NCI-H2081 (cell line): ENCODE measurements at regions not wholly inside any gene's neighbourhood (a gene's known extent, or its start where the extent isn't known, plus 50 kb on each side); places are given as distances from the start of the nearest gene placed in this dataset.
"Not testable (repeated sequence)": the region's sequence is repeated elsewhere in the genome, so short reads cannot be mapped to it uniquely, and the experiment has no call there.

ENCODE experiments used
- DNase-seq, 2 experiments: peaks; one replicate each; lab custom pipeline; 2025; lab: John Stamatoyannopoulos, UW

DNA sequence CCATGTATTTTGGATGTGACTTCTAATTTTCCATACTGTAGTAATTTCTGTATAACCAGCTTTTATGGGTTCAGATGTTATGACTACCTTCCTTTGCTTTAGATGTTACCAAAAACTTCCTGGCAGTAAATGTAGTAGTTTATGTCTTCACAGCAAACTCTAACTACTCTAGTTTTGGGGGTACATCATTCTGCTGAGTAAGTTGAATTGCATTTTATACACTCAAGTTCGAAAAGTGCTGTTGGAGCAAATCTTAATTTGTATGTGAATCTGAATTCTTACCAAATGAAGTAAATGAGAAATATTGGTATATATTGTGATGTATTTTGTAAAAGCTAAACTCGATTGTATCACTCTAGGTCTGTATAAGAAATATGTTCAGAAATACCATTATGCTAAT, 728.3 kb upstream of the CDH8 start:
- DNase-seq = no peak

- DNase-seq = no peak
These were observed 724.2 kb upstream of the CDH8 start for GRCh38 chr16:62760398-62760797.

GRCh38 chr16:62755938-62756337, 719.7 kb upstream of the CDH8 start:
- DNase-seq = no peak

DNA sequence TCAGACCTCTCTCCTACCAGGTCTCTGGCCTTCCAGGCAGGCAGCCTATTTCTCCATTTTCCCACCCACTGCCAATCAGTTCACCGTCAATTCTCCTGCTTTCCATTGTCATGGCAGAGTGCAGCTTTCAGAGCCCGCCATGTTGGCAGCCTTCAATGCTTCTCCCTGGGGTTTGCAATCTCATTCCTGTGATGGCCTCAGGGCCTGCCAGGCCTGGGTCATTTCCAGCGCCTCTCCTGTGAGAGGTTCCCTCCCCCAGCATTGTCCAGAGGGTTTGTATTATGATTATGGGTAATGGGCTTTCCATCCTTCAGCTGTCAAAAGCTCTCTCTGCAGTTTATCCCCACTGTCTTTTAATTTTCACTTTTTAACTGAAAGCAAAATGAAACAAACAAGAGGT, 716.6 kb upstream of the CDH8 start:
- DNase-seq = peak; percentile 78 to 86

DNA sequence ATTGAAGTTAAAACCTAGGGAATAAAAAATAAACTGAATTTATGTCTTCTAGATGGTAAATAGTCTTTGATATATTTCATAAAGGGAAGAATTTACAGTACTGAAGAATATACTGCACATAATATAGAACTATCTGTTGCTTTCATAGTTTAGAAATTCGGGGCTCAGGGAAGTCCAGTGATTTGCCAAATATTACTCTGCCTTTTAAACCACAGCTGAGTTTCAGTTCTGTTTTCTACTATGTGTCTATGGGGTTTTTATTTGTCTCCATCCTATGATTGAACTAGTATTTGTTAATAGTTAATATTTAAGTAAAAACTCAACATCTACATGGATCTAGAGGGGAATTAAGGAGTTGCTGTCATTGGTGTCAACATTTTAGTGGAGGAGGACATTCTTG, 715.0 kb upstream of the CDH8 start:
- no peak for DNase-seq

DNA sequence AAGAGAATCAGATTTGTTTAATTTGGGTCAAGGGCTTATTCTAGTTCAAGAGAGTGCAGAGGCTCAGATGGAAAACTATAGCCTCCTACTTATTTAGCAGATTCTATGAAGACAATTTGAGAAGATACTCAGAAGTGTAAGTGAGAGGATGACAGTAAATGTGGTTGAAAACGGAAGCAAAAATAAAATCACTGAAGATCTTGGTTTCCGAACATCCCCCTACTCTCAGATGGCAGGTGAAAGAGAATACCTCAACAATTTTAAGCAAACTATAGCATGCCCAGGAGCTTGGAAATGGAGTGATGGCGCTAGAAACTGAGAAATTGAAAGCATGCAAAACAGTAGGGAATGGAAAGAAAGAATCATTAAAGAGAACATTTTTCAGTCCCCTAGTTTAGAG, 705.5 kb upstream of the CDH8 start:
- DNase-seq = no peak

GRCh38 chr16:62738666-62739460, 702.6 kb upstream of the CDH8 start:
- DNase-seq = no peak

DNA sequence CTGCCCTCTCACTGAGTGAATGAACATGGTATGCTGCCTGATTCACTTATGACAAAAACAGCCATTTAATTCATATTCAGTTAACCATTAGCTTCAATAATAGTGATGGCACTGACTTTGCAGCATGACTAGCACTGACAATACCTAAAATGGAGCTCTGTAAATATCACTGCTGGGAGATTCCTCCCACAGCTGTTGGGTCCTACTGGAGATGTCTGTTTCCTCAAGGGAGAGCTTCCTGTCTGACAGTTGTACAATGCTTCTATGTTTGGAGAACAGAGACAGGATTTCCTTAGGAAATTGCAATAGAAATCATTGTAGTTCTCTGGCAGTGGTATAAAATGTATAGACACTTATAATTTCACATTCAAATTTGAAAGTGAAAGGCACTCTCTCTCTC, 695.9 kb upstream of the CDH8 start:
- DNase-seq = peak in 1 of 2 experiments; percentile 8

DNA sequence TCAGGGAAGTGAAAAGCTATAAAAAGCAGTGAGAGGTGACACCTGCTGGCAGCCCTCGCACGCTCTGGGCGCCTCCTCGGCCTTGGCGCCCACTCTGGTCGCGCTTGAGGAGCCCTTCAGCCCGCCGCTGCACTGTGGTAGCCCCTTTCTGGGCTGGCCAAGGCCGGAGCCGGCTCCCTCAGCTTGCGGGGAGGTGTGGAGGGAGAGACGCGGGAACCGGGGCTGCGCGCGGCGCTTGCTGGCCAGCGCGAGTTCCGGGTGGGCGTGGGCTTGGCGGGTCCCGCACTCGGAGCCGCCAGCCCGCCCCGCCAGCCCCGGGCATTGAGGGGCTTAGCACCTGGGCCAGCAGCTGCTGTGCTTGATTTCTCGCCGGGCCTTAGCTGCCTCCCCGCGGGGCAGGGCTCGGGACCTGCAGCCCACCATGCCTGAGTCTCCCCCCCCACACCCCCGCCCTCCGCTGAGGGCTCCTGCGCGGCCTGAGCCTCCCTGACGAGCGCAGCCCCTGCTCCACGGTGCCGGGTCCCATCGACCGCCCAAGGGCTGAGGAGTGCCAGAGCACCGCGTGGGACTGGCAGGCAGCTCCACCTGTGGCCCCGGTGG, 688.5 kb upstream of the CDH8 start:
- DNase-seq = not testable (repeated sequence)

GRCh38 chr16:62720651-62721050, 684.4 kb upstream of the CDH8 start:
- DNase-seq = no peak

GRCh38 chr16:62717026-62717425, 680.8 kb upstream of the CDH8 start:
- DNase-seq = no peak

DNA sequence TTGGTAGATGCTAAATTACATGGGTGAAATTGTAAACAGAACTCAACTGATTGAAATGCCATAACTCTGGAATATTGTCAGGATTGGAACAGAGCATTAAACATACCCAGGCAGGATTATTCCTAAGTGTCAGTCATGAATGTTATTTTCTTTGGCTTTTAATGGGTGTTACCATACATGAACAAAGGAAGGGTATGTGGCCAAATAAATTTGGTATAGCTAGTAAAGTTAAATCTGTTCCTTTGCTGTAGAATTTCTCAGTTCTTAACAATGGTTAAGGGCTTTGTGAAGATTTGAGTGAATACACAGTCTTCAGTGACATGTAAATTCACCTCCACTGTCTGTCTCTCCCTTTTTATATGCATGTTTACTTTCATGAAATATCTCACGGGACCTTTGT, 679.5 kb upstream of the CDH8 start:
- DNase-seq = no peak

- DNase-seq = no peak
These were observed 676.3 kb upstream of the CDH8 start for GRCh38 chr16:62712566-62712965.

DNA sequence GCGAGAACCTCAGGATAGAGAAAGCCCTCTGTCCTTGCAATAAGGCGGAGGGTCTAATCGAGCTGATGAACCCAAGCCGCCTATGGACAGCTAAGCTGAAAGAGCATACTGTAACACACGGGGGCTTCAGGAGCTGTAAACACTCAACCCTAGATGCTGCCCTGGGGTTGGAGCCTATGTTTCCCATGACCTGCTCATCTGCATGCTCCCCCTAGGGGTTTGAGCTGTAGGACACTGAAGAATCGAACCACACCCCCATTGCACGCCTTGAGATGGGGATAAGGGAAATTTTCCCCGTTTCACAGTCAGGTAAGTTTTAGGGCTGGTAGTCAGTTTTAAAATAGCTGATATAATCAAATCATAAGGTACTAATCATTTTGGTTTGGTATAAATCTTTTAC, 675.6 kb upstream of the CDH8 start:
- no peak for DNase-seq

DNA sequence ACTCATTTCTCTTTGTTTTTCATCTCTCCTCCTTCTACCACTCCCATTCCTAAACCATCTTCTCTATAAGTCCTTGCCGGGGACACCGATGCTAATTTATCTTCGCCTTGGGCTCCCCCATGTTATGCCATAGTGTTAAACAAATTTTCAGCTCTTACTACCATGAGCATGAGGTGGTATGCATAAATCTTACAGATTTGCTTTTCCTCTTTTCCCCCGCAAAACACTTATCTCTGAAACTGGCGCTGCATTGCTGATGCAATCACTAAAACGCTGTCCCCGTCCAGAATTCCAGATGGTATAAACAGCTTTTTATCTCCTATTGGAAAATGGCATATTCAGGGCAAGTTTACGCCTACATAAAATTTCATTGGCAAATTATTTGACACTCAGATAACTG, 673.6 kb upstream of the CDH8 start:
- DNase-seq = no peak

DNA sequence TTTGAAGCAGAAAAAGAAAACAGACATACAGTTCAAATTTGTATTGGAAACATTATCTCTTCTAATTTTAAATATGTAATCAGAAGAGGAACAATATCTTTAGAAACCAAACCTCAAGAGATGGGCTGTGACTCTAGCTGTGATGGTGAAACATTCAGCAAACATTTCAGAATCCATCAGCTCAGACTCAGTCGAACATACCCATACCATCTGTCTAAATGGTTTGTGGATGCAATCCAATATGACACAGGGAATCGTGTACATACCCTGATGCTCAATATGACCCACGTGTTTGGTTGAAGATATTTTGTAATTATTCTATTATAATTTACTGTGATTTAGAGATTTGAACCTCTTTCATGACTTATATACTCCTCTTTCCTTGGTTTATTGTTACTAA, 665.2 kb upstream of the CDH8 start:
- no peak for DNase-seq

DNA sequence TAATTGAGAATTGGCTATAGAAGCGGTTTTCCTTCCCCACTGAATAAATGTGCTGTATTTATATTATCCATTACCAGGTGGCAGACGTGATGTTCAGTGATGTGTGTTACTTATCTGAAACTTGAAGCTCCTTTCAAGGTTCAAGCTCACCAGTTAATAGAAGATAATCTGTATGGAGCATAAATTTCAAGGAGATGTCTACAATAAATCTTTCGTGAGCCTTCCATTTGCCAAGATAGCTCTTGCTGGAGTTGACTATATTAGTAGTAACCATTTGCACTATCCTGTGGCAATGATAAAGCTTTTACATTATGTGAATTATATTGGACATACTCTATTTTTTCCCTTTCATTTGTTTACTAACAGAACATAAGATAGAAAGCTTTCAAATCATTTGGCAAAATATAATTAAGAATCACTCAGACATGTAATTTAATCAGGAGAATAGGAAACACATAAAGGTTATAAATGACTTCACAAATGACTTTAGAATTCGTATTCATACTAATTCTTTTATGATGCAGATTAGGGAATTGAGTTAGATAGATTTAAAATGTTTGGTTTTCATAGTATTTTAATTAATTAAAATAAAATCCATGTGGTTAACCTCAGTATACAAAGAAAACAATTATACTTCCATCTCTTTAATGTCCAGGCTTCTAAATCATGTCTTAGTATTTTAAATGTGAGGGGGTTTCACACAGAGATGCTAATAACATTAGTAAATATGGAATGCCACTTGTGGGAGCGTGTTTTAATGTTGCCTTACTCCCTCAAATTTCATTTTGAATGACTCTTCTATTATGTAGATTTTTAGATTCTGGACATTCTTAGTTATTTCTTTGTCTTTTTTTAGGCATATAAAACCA, 664.4 kb upstream of the CDH8 start:
- peak in 1 of 2 experiments; percentile 3 for DNase-seq

DNA sequence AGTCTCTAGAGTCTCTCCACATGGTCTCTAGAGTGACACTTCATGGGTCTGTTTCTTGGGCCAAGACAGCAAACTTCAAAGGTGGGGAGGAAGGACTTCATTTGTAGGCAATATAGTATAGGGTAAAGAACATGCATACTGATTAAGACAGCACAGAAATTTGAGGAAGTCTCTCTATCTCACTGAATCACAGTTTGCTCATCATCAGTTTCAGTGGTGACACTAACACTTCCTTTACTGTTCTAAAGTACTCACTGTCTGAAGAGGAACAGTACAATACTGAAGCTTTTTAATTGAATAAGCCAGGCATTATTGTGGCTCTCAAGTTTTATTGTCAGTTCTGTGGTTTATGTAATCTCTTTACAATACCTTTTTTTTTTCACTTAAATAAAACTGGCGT, 656.4 kb upstream of the CDH8 start:
- DNase-seq = no peak

DNA sequence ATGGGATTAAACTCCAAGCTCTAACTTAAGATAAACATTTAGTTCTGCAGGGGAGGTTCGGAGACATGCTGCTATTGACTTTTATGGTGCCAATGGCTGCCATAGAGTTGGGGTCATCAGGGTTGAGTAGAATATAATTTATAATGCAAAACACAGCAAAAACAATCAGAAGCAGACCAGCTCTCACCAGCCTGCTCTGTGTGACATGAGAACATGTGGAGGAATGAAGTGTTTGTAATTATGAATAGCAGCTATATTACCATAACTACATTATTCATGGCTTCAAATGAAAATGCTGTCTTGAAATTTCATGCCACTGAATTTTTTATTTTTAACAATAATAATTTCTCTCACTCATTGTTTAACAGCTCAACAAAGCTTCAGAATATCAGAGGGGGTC, 645.6 kb upstream of the CDH8 start:
- no peak for DNase-seq

GRCh38 chr16:62678796-62679195, 642.6 kb upstream of the CDH8 start:
- DNase-seq = no peak

DNA sequence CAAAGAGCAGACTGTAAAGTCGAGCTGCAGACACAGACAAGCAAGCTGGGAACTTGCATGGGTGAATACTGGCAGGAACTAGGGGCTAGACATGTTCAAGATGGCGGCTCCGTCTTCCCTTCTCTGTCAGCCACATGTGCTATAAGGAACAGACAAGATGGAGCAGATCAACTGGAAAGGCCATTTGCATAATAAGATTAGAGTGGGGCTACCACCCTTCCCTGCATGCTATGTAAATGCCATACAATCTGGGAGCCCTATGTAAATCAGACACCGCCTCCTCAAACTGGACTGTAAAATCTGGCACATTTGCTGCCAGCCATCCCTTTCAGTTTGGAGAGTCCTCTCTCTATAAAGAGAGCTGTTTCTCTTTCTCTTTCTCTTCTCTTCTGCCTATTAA, 640.1 kb upstream of the CDH8 start:
- DNase-seq = no peak

DNA sequence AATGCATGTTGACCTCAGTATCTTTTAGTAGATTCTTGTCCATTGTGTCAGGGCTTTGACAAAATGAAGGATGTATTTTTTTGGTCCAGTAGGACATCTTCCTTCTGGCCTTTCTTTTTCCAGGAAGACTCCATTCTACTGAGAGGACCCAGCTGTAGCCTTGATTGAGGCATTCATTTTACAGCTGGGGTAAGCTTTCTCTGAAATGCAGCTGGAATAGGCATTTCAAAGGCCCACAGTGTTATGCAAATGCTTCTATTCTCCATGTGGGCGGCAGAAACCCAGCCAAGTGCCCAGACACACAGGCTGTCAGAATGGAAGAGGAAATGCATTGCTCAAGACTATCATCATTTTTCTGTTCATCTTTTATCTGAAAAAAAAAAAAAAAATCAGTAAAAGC, 629.0 kb upstream of the CDH8 start:
- DNase-seq = peak in 1 of 2 experiments; percentile 4

DNA sequence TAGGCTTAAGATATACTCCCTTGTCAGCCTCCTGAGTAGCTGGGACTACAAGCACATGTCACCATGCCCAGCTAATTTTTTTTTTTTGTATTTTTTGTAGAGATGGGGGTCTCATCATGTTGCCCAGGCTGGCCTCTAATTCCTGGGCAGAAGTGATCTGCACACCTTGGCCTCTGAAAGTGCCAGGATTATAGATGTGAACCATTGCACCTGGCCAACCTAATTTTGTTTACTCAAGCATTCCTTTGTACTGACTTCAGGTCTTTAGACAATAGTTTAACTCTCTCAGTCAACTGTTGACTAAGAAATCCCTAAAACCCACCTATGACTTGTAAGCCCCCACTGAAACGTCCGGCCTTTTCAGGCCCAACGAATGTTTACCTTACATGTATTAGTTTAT, 628.3 kb upstream of the CDH8 start:
- no peak for DNase-seq
